ENCODE measurements at regions not wholly inside any gene's neighbourhood (a gene's known extent, or its start where the extent isn't known, plus 50 kb on each side); places are given as distances from the start of the nearest gene placed in this dataset.

- DNase-seq (ENCODE audit: low spot score): no peak
- CTCF ChIA-PET: no interaction called here
- no peak overlapping the region for H3K27ac ChIP-seq
- TF ChIP-seq, protein P1, sequence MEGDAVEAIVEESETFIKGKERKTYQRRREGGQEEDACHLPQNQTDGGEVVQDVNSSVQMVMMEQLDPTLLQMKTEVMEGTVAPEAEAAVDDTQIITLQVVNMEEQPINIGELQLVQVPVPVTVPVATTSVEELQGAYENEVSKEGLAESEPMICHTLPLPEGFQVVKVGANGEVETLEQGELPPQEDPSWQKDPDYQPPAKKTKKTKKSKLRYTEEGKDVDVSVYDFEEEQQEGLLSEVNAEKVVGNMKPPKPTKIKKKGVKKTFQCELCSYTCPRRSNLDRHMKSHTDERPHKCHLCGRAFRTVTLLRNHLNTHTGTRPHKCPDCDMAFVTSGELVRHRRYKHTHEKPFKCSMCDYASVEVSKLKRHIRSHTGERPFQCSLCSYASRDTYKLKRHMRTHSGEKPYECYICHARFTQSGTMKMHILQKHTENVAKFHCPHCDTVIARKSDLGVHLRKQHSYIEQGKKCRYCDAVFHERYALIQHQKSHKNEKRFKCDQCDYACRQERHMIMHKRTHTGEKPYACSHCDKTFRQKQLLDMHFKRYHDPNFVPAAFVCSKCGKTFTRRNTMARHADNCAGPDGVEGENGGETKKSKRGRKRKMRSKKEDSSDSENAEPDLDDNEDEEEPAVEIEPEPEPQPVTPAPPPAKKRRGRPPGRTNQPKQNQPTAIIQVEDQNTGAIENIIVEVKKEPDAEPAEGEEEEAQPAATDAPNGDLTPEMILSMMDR (conservative IDR thresholded peaks at IDR 0.05; ENCODE audit: low read depth): no peak
- POLR2A ChIA-PET (ENCODE audit: low non-redundant PET): no interaction called here
These were observed 349.2 kb downstream of the BCAT1 start for GRCh38 chr12:24599736-24600135.

GRCh38 chr12:24597580-24597979 is 351.3 kb downstream of the BCAT1 start:
- TF ChIP-seq, protein P1 (conservative IDR thresholded peaks at IDR 0.05; ENCODE audit: low read depth): no peak
- H3K27ac ChIP-seq: no peak overlapping the region
- POLR2A ChIA-PET (ENCODE audit: low non-redundant PET): no interaction called here
- CTCF ChIA-PET: no interaction called here
- DNase-seq (ENCODE audit: low spot score): no peak

GRCh38 chr12:24596768-24597388 is 352.0 kb downstream of the BCAT1 start:
- CTCF ChIA-PET: no interaction called here
- TF ChIP-seq, protein P1 (conservative IDR thresholded peaks at IDR 0.05; ENCODE audit: low read depth): peak; percentile 33
- POLR2A ChIA-PET (ENCODE audit: low non-redundant PET): no interaction called here
- peak; percentile 28 for DNase-seq (ENCODE audit: low spot score)
- no peak overlapping the region for H3K27ac ChIP-seq

DNA sequence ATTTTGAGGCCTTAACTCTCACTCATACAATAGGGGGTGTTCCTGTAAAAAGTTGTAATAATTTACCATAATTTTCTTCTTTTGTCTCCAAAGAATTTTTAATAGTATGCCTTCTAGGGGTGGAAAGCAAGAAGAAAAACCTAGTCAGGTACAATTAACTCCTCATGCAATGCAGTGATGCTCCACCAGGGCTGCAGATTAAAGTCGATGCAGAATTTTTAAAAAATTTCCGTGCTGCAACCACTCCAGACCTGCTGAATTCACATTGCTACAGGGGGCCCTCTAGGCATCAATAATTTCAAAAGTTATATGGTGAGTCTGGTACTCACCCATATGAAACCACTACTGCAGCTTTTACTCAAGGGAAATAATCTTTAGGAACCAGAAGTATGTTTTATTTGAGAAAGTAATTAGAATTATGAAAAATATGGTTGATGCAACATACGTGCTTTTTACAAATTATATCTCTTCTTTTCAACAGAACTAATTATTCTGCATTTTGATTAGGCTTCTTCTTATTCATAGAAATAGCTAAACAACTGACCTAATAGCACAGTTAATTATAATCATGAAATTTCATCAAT is 353.2 kb downstream of the BCAT1 start:
- no peak for DNase-seq (ENCODE audit: low spot score)
- no peak overlapping the region for H3K27ac ChIP-seq
- POLR2A ChIA-PET (ENCODE audit: low non-redundant PET): no interaction called here
- CTCF ChIA-PET: no interaction called here
- TF ChIP-seq, protein P1 (conservative IDR thresholded peaks at IDR 0.05; ENCODE audit: low read depth): no peak

DNA sequence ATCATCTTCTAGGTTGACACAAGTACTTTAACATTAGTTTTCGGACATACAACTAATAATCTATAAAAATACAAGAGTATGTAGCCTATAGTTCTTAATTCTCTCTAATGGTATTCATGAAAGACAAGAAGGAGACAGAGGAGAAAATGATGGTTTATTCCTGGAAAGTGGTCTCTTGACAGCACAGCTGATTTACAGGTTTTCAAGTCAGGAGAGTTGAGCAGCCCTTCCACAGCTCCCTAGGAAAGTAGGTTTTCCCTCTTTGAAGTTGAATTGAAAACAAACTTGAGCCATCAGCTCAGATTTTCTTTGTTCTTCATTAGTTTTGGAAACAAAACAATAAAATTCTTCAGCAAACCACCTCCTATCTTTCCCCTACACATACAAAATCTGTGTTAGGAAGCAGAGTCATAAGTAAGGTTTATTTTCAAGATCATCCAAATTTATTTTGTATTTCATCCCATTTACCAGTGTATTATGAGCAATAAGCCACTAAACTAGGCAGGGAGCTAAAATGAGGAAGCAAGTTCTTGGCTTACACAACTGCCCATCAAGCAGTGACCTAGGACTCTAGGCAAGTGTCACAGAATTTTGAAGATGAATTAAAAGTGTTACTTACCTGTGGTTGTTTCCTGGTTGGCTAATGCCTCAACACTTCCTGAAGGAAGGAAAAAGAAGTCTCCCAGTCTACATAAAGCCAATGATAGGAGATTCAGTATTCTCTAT is 357.0 kb downstream of the BCAT1 start:
- CTCF ChIA-PET: no interaction called here
- DNase-seq (ENCODE audit: low spot score): no peak
- H3K27ac ChIP-seq: no peak overlapping the region
- POLR2A ChIA-PET (ENCODE audit: low non-redundant PET): no interaction called here
- TF ChIP-seq, protein P1 (conservative IDR thresholded peaks at IDR 0.05; ENCODE audit: low read depth): no peak

GRCh38 chr12:24591079-24591626 is 357.7 kb downstream of the BCAT1 start:
- H3K27ac ChIP-seq: no peak overlapping the region
- TF ChIP-seq, protein P1 (conservative IDR thresholded peaks at IDR 0.05; ENCODE audit: low read depth): no peak
- CTCF ChIA-PET: no interaction called here
- POLR2A ChIA-PET (ENCODE audit: low non-redundant PET): no interaction called here
- DNase-seq (ENCODE audit: low spot score): no peak
